ENCODE measurements at regions not wholly inside any gene's neighbourhood (a gene's known extent, or its start where the extent isn't known, plus 50 kb on each side); places are given as distances from the start of the nearest gene placed in this dataset.
A peak's percentile ranks its signal among the peaks of the same experiment; 100 is the strongest.

DNA sequence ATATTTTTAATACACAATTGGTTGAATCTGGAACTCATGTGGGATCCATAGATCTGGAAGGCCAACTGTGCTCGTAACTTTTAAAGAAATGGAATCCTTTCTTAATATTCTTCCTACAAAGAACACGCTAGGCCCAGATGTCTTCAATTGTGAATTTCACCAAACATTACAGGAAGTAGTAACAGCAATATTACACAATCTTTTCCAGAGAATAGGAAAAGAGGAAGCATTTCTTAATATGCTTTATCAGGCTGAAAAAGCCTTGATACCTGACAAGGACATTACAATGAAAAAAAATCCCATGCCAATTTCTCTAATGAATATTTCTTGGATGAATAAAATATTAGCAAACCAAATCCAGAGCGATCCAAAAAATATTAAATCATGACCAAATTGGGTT, 80.3 kb upstream of the HAAO start:
- Histone ChIP-seq H3K9ac (replicated peaks; ENCODE audit: extremely low read depth, insufficient read depth, low read length) (no peak overlapping the region), H4K20me1 (replicated peaks; ENCODE audit: control insufficient read depth, extremely low read depth, insufficient read depth, low read length) (no peaks in the 10 kb centered on the region), H3K9me1 (replicated peaks; ENCODE audit: control insufficient read depth, extremely low read depth, insufficient read depth, low read length) (no peaks in the 10 kb centered on the region), H3K9me3 (replicated peaks; ENCODE audit: control insufficient read depth, insufficient read depth, low read length) (peaks cover 2% of the 10 kb centered on the region), H3K4me3 (replicated peaks in 1 of 3; ENCODE audit: insufficient read depth in 1 of 3, low read depth in 1 of 3, low read length in 3 of 3) (no peak overlapping the region), H2AFZ (ENCODE audit: low read depth, low read length) (no peak overlapping the region), H3K4me1 (ENCODE audit: control insufficient read depth, extremely low read depth, insufficient read depth, low read length) (peaks cover 6% of the 10 kb centered on the region), H3K27me3 (ENCODE audit: control insufficient read depth in 2 of 2, insufficient read depth in 2 of 2, low read length in 2 of 2) (no peaks in the 10 kb centered on the region), H3K4me2 (ENCODE audit: insufficient read depth, low read length) (no peak overlapping the region), H3K79me2 (ENCODE audit: control insufficient read depth, insufficient read depth, low read length) (no peaks in the 10 kb centered on the region), H3K27ac (ENCODE audit: insufficient read depth, low read depth, low read length) (no peak overlapping the region), H3K36me3 (ENCODE audit: control insufficient read depth in 2 of 2, extremely low read depth in 1 of 2, insufficient read depth in 2 of 2, low read length in 2 of 2) (no peaks in the 10 kb centered on the region)
- ChIA-PET CTCF (no interaction called here), POLR2A (no interaction called here)
- no TSS peak for BruUV-seq (replicated peaks)
- no peak for FAIRE-seq
- TF ChIP-seq FOS (IDR thresholded peaks at IDR 0.05; ENCODE audit: borderline replicate concordance, insufficient read depth, low read length) (no peak), GATA2 (IDR thresholded peaks at IDR 0.05; ENCODE audit: insufficient read depth, insufficient read length, low read depth, low read length) (no peak), MYC (IDR thresholded peaks at IDR 0.05; ENCODE audit: low read depth, low read length) (no peak), EZH2 (IDR thresholded peaks at IDR 0.05; ENCODE audit: borderline replicate concordance, low read depth, low read length, severe bottlenecking) (no peak), JUN (IDR thresholded peaks at IDR 0.05; ENCODE audit: borderline replicate concordance, insufficient read depth, insufficient read length, low read depth) (no peak), POLR2AphosphoS5 (IDR thresholded peaks at IDR 0.05; ENCODE audit: insufficient read depth, low read depth, low read length) (no peak), POLR2A (IDR thresholded peaks at IDR 0.05; ENCODE audit: low read depth, low read length) (no peak)
- TF ChIP-seq, protein P1, sequence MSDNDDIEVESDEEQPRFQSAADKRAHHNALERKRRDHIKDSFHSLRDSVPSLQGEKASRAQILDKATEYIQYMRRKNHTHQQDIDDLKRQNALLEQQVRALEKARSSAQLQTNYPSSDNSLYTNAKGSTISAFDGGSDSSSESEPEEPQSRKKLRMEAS (IDR thresholded peaks at IDR 0.05; ENCODE audit: insufficient read depth, insufficient read length) = no peak
- TF ChIP-seq, protein P2, sequence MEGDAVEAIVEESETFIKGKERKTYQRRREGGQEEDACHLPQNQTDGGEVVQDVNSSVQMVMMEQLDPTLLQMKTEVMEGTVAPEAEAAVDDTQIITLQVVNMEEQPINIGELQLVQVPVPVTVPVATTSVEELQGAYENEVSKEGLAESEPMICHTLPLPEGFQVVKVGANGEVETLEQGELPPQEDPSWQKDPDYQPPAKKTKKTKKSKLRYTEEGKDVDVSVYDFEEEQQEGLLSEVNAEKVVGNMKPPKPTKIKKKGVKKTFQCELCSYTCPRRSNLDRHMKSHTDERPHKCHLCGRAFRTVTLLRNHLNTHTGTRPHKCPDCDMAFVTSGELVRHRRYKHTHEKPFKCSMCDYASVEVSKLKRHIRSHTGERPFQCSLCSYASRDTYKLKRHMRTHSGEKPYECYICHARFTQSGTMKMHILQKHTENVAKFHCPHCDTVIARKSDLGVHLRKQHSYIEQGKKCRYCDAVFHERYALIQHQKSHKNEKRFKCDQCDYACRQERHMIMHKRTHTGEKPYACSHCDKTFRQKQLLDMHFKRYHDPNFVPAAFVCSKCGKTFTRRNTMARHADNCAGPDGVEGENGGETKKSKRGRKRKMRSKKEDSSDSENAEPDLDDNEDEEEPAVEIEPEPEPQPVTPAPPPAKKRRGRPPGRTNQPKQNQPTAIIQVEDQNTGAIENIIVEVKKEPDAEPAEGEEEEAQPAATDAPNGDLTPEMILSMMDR (IDR thresholded peaks at IDR 0.05; ENCODE audit: extremely low read depth in 1 of 2, insufficient read depth in 1 of 2, low read depth in 1 of 2, low read length in 2 of 2) = no peak
- dilution Hi-C loops (cut with MboI; ENCODE audit: extremely low pct_ligation_motif_present, low sequenced_read_pairs) (no loop called here), intact Hi-C loops (cut with micrococcal nuclease) (no loop called here)
- DNase-seq (ENCODE audit: low read depth, low spot score) = peak; percentile 30

Measured in endothelial cell of umbilical vein (primary cell).